ENCODE measurements at regions not wholly inside any gene's neighbourhood (a gene's known extent, or its start where the extent isn't known, plus 50 kb on each side); places are given as distances from the start of the nearest gene placed in this dataset.

DNA sequence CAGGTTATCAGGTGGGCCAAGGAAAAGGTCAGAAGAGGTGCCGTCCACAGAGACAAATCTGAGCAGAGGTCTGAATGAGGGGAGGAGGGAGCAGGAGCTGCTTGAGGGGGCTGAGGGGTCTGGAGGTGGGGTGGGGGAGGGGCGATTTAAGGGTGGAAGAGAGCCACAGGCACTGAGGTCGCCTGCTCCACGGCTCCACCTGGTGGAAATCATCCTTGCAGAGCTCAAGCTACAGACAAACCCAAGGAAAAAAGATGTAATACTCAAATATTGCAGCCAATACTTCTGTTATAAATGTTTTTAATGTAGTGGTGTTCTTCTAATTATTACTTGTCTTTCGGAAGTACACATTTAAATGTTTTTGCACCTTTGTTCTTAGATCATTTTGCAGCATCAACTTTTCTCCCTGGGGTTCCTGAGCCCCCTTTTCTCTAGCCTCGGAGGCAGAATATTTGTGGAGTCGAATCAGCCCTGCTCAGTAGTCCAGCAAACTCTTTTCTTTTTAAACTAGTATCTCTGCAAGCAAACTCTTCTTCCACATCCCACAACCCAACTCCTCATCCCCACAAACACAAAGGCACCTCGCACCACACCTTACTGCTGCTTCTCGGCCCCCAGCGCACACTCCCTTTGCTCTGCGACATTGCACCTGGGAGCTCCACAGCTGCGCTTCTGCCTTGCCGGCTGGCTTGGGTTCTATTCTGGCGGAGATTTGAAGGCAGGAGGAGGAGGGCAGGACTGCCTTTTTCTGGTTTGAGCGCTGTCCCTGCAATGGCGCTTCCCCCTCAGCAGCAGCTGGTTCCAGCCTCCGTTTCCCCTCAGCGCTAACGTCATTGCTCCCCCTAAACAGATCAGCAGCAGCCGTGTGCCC is 51.0 kb upstream of the TFAP2A start:
- peak in 1 of 2 experiments; percentile 8 for DNase-seq (ENCODE audit: low read depth in 2 of 2)
